ENCODE measurements at regions not wholly inside any gene's neighbourhood (a gene's known extent, or its start where the extent isn't known, plus 50 kb on each side); places are given as distances from the start of the nearest gene placed in this dataset.

- no peak overlapping the region for H3K27ac ChIP-seq (ENCODE audit: low read depth, low read length, poor library complexity, severe bottlenecking)
- H3K27me3 ChIP-seq (ENCODE audit: insufficient read depth, low read length) = no peaks in the 10 kb centered on the region
- H2AFZ ChIP-seq (ENCODE audit: low read length) = no peak overlapping the region
- no peaks in the 10 kb centered on the region for H3K36me3 ChIP-seq (ENCODE audit: insufficient read depth, low read length)
- no peaks in the 10 kb centered on the region for H3K4me1 ChIP-seq (ENCODE audit: insufficient read depth, low read length, severe bottlenecking)
- no peak overlapping the region for H3K9ac ChIP-seq (ENCODE audit: low read length)
- H3K9me2 ChIP-seq (ENCODE audit: low read depth, low read length) = no peaks in the 10 kb centered on the region
- H3K4me2 ChIP-seq (ENCODE audit: low read length) = no peak overlapping the region
- no peaks in the 10 kb centered on the region for H3K79me2 ChIP-seq (ENCODE audit: insufficient read depth, low read length)
- H4K20me1 ChIP-seq (ENCODE audit: insufficient read depth, low read length) = no peaks in the 10 kb centered on the region
- no peak for TF ChIP-seq EZH2 (IDR thresholded peaks at IDR 0.05; ENCODE audit: borderline replicate concordance, low read length)
- TF ChIP-seq, protein P1, sequence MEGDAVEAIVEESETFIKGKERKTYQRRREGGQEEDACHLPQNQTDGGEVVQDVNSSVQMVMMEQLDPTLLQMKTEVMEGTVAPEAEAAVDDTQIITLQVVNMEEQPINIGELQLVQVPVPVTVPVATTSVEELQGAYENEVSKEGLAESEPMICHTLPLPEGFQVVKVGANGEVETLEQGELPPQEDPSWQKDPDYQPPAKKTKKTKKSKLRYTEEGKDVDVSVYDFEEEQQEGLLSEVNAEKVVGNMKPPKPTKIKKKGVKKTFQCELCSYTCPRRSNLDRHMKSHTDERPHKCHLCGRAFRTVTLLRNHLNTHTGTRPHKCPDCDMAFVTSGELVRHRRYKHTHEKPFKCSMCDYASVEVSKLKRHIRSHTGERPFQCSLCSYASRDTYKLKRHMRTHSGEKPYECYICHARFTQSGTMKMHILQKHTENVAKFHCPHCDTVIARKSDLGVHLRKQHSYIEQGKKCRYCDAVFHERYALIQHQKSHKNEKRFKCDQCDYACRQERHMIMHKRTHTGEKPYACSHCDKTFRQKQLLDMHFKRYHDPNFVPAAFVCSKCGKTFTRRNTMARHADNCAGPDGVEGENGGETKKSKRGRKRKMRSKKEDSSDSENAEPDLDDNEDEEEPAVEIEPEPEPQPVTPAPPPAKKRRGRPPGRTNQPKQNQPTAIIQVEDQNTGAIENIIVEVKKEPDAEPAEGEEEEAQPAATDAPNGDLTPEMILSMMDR (IDR thresholded peaks at IDR 0.05; ENCODE audit: low read length) = no peak
- H3F3A ChIP-seq (ENCODE audit: insufficient read depth, low read length) = no peaks in the 10 kb centered on the region
- H3K4me3 ChIP-seq (ENCODE audit: low read depth, low read length, poor library complexity, severe bottlenecking) = no peak overlapping the region
- H3K9me3 ChIP-seq (ENCODE audit: low read length) = no peaks in the 10 kb centered on the region
These were observed 70.5 kb downstream of the CD2 start for GRCh38 chr1:116824631-116825206.

GRCh38 chr1:116825207-116825719 is 71.0 kb downstream of the CD2 start:
- TF ChIP-seq, protein P1 (IDR thresholded peaks at IDR 0.05; ENCODE audit: low read length) = no peak
- no peak for TF ChIP-seq EZH2 (IDR thresholded peaks at IDR 0.05; ENCODE audit: borderline replicate concordance, low read length)
- Histone ChIP-seq H4K20me1 (ENCODE audit: insufficient read depth, low read length) (no peaks in the 10 kb centered on the region), H3K27me3 (ENCODE audit: insufficient read depth, low read length) (no peaks in the 10 kb centered on the region), H3K79me2 (ENCODE audit: insufficient read depth, low read length) (no peaks in the 10 kb centered on the region), H3K36me3 (ENCODE audit: insufficient read depth, low read length) (no peaks in the 10 kb centered on the region), H3K9me3 (ENCODE audit: low read length) (no peaks in the 10 kb centered on the region), H3K9ac (ENCODE audit: low read length) (no peak overlapping the region), H3K4me3 (ENCODE audit: low read depth, low read length, poor library complexity, severe bottlenecking) (no peak overlapping the region), H3K9me2 (ENCODE audit: low read depth, low read length) (no peaks in the 10 kb centered on the region), H3K4me2 (ENCODE audit: low read length) (no peak overlapping the region), H3K4me1 (ENCODE audit: insufficient read depth, low read length, severe bottlenecking) (no peaks in the 10 kb centered on the region), H3K27ac (ENCODE audit: low read depth, low read length, poor library complexity, severe bottlenecking) (no peak overlapping the region), H2AFZ (ENCODE audit: low read length) (no peak overlapping the region), H3F3A (ENCODE audit: insufficient read depth, low read length) (no peaks in the 10 kb centered on the region)

DNA sequence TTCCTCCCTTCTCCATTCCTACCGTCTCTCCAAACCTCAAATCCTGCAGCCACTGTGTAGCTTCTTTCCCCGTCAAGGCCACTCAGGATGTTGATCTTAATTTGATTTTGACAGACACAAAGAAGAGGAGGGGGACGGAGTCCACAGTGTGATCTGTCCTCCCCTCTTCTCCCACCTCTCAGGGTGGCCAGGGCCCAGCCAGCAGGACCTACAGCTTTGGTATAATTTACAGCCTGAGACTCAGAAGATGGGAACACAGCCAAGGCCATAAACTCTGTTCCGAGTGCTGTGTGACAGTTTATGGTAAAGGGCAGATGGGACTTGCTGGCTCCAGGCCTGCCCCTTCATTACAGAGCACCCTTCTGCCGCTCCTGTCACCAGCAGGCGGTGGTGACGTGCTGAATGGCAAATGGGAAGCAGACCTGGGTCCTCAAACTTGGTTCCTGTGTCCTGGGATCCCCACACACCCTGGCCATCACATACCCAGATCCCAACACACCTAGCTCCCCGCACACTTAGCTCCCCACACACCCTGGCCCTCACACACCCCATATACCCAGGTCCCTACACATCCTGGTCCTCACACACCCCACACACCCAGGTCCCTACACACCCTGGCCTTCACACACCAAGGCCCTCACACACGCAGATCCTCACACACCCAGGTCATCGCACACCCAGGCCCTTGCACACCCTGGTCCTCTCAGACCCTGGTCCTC is 71.6 kb downstream of the CD2 start:
- no peaks in the 10 kb centered on the region for H3F3A ChIP-seq (ENCODE audit: insufficient read depth, low read length)
- no peaks in the 10 kb centered on the region for H3K4me1 ChIP-seq (ENCODE audit: insufficient read depth, low read length, severe bottlenecking)
- no peaks in the 10 kb centered on the region for H4K20me1 ChIP-seq (ENCODE audit: insufficient read depth, low read length)
- no peak for TF ChIP-seq EZH2 (IDR thresholded peaks at IDR 0.05; ENCODE audit: borderline replicate concordance, low read length)
- TF ChIP-seq, protein P1 (IDR thresholded peaks at IDR 0.05; ENCODE audit: low read length) = no peak
- no peaks in the 10 kb centered on the region for H3K9me2 ChIP-seq (ENCODE audit: low read depth, low read length)
- no peak overlapping the region for H3K4me2 ChIP-seq (ENCODE audit: low read length)
- no peak overlapping the region for H3K9ac ChIP-seq (ENCODE audit: low read length)
- no peaks in the 10 kb centered on the region for H3K36me3 ChIP-seq (ENCODE audit: insufficient read depth, low read length)
- no peaks in the 10 kb centered on the region for H3K79me2 ChIP-seq (ENCODE audit: insufficient read depth, low read length)
- H3K9me3 ChIP-seq (ENCODE audit: low read length) = no peaks in the 10 kb centered on the region
- H3K27ac ChIP-seq (ENCODE audit: low read depth, low read length, poor library complexity, severe bottlenecking) = no peak overlapping the region
- no peaks in the 10 kb centered on the region for H3K27me3 ChIP-seq (ENCODE audit: insufficient read depth, low read length)
- H3K4me3 ChIP-seq (ENCODE audit: low read depth, low read length, poor library complexity, severe bottlenecking) = no peak overlapping the region
- no peak overlapping the region for H2AFZ ChIP-seq (ENCODE audit: low read length)

Data from OCI-LY1 (cell line).